Heart left ventricle (tissue), 16 donors: ENCODE measurements at regions not wholly inside any gene's neighbourhood (a gene's known extent, or its start where the extent isn't known, plus 50 kb on each side); places are given as distances from the start of the nearest gene placed in this dataset.
"Not testable (repeated sequence)": the region's sequence is repeated elsewhere in the genome, so short reads cannot be mapped to it uniquely, and the experiment has no call there.

Experiments used
- ATAC-seq, 4 donors: fragments of 200-7000 bp; cut with Tn5 transposase; one replicate each; pipeline ENCODE4 v1.9.1; 2020 to 2022; ENCODE audit warnings: moderate library complexity in 4 of 4, mild to moderate bottlenecking in 3 of 4, moderate number of reproducible peaks in 1 of 4
- DNase-seq, 5 donors: peaks; one replicate each; pipeline ENCODE4 v3.0.0-alpha.2; 2020
- H3K27ac ChIP-seq, 12 donors: fragments of 200-600 bp; sonication (generic) in 4 of 12; one replicate each; pipeline versions ENCODE4 v1.5.0 to v1.8.0; 2016 to 2022; ENCODE audit warnings: mild to moderate bottlenecking in 2 of 12
- H3K27me3 ChIP-seq, 9 donors: fragments of 200-600 bp; sonication (generic) in 2 of 9; one replicate each; pipeline versions ENCODE4 v1.5.1 to v1.8.0; 2016 to 2022; ENCODE audit warnings: mild to moderate bottlenecking in 3 of 9
- H3K36me3 ChIP-seq, 9 donors: fragments of 200-600 bp; sonication (generic) in 2 of 9; one replicate each; pipeline versions ENCODE4 v1.5.0 to v1.8.0; 2018 to 2022; ENCODE audit warnings: mild to moderate bottlenecking in 2 of 9
- H3K4me1 ChIP-seq, 12 donors: fragments of 200-600 bp; sonication (generic) in 4 of 12; one replicate each; pipeline versions ENCODE4 v1.5.0 to v1.8.0; 2016 to 2022; ENCODE audit warnings: mild to moderate bottlenecking in 3 of 12
- H3K4me3 ChIP-seq, 12 donors: fragments of 200-600 bp; sonication (generic) in 4 of 12; one replicate each; pipeline versions ENCODE4 v1.5.0 to v1.8.0; 2017 to 2022; ENCODE audit warnings: mild to moderate bottlenecking in 9 of 12, moderate library complexity in 4 of 12
- H3K9me3 ChIP-seq, 12 donors: fragments of 200-600 bp; sonication (generic) in 4 of 12; one replicate each; pipeline versions ENCODE4 v1.5.0 to v1.8.0; 2016 to 2022; ENCODE audit warnings: mild to moderate bottlenecking in 1 of 12
- CTCF ChIP-seq, 12 donors: fragments of 200-600 bp; sonication (generic) in 4 of 12; IDR thresholded peaks; one replicate each; pipeline versions ENCODE4 v1.5.0 to v1.8.0; 2018 to 2022; ENCODE audit warnings: antibody characterized with exemption in 12 of 12, mild to moderate bottlenecking in 5 of 12
- POLR2A ChIP-seq, 2 donors: fragments of 450-650 bp; IDR thresholded peaks; one replicate each; pipeline ENCODE4 v1.6.1; 2017; ENCODE audit warnings: antibody characterized with exemption in 2 of 2, mild to moderate bottlenecking in 2 of 2, moderate library complexity in 2 of 2
- WGBS, 4 donors: extraction: QIAGEN DNeasy Blood & Tissue Kit in 2 of 4; methylation state at CpG; one replicate each; pipeline versions ENCODE4 v1.1.5 to v1.1.7; 2013 to 2018; 5-methylcytosine and 5-hydroxymethylcytosine counted together
- intact Hi-C, 10 donors: fragments of 100-400 bp; cut with DNase I; formaldehyde crosslinking; loops; one replicate each; pipeline versions ENCODE4 v1.11.1 to v1.14.2; 2022
- donor health status: ischemic (EF 13 %, LVEDD 7.1; RV severe dilation, severe dysfunction).
- donor health status: healthy with polysubstance abuse.
- donor health status: DM: no; HTN: yes; CAD: no.
- donor health status: DM: no; HTN: no; CAD: no.
- donor health status: ischemic (EF 25% LVEDD 6.9; RV normal size, moderate dysfunction).
- donor health status: ischemic (EF 25% LVEDD 5.7; RV mildly dilated, moderate dysfunction).
- donor health status: healthy.
- donor health status: DM: yes; HTN: yes; CAD: no.
- donor health status: ischemic (EF 35%, LVEDD 5.7; RV mildly dilated, moderate dysfunction).
- donor health status: nonischemic (EF 11% LVEDD 7.7; RV severe dilation, severe dysfunction).
- donor health status: DM: yes; HTN: yes; CAD: no.
- donor health status: PGD.
- donor health status: ischemic (EF 29% LVEDD 5.4; RV normal size, mild dysfunction).
- donor health status: nonischemic (EF 23%, LVEDD 6.1; RV moderate dilation, normal function).

DNA sequence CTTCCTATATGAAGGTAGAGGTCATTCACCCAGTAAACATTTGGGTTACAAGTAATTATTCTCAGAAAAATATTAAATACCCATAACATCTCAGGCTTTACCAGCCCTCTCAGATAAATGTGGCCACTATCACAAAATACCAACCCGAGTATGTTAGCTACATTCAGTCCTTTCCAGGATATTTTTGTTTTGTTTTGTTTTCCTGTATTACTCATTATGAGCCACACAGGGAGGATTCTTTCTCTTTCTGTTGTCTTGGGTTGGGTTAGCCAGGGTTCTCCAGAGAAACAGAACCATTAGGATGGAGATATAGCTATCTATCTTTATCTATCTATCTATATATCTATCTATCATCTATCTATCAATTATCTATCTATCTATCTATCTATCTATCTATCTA lies 947.6 kb upstream of the MDGA2 start:
- H3K27ac ChIP-seq = no peak overlapping the region
- no peaks in the 10 kb centered on the region for H3K9me3 ChIP-seq
- no peak overlapping the region for H3K4me3 ChIP-seq
- no peaks in the 10 kb centered on the region for H3K4me1 ChIP-seq
- intact Hi-C loops = no loop called here
- TF ChIP-seq CTCF (IDR thresholded peaks at IDR 0.05) (no peak), POLR2A (IDR thresholded peaks at IDR 0.05) (no peak)
- WGBS, 4 donors = 46 to 70% (median 52%) methylated on average over 1 of the region's 1 CpG
- no peaks in the 10 kb centered on the region for H3K27me3 ChIP-seq
- ATAC-seq (no peak), DNase-seq (no peak)
- no peaks in the 10 kb centered on the region for H3K36me3 ChIP-seq

DNA sequence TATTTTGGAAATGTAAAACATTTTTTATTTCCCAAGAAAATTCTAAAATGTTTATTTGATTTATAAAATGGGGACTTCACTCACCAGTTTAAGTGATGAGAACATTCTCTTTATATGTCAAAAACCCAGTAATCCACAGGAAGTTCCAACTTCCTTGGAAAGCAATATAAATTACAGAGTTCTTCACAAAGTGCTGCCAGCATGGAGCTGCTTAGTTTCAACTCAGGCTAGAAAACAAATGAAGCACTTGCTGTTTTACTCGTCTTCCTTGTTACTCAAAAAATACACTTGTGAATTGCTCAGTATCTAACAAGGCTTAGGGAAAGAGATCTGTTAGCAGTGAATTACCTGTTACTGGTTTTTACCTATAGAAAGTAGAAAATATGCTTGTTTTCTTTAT lies 942.7 kb upstream of the MDGA2 start:
- H3K4me1 ChIP-seq = no peaks in the 10 kb centered on the region
- no peaks in the 10 kb centered on the region for H3K36me3 ChIP-seq
- no peak for ATAC-seq
- H3K9me3 ChIP-seq = peaks cover 0 to 2% (median 0%) of the 10 kb centered on the region in 12 donors
- TF ChIP-seq CTCF (IDR thresholded peaks at IDR 0.05) = no peak
- no peak for TF ChIP-seq POLR2A (IDR thresholded peaks at IDR 0.05)
- no peak overlapping the region for H3K27ac ChIP-seq
- WGBS, 4 donors = 24 to 38% (median 30%) methylated on average over 1 of the region's 1 CpG
- DNase-seq = no peak
- H3K27me3 ChIP-seq = no peaks in the 10 kb centered on the region
- no peak overlapping the region for H3K4me3 ChIP-seq
- intact Hi-C loops = no loop called here

- Histone ChIP-seq H3K4me3 (no peak overlapping the region), H3K27ac (no peak overlapping the region), H3K9me3 (peaks cover 0 to 6% (median 0%) of the 10 kb centered on the region in 12 donors), H3K4me1 (no peaks in the 10 kb centered on the region), H3K36me3 (no peaks in the 10 kb centered on the region), H3K27me3 (no peaks in the 10 kb centered on the region)
- ATAC-seq (no peak), DNase-seq (no peak)
- intact Hi-C loops = no loop called here
- no peak for TF ChIP-seq POLR2A (IDR thresholded peaks at IDR 0.05)
- 49 to 60% (median 51%) methylated on average over 6 of the region's 6 CpGs for WGBS, 4 donors
Measured at GRCh38 chr14:48616931-48617330, 941.5 kb upstream of the MDGA2 start.

- H3K27ac ChIP-seq = no peak overlapping the region
- no peaks in the 10 kb centered on the region for H3K4me1 ChIP-seq
- no peaks in the 10 kb centered on the region for H3K27me3 ChIP-seq
- ATAC-seq (no peak), DNase-seq (no peak)
- WGBS, 4 donors = 90 to 99% (median 95%) methylated on average over 1 of the region's 1 CpG
- intact Hi-C loops = no loop called here
- TF ChIP-seq CTCF (IDR thresholded peaks at IDR 0.05) (no peak), POLR2A (IDR thresholded peaks at IDR 0.05) (no peak)
- H3K4me3 ChIP-seq = no peak overlapping the region
- H3K9me3 ChIP-seq = peaks cover 0 to 13% (median 0%) of the 10 kb centered on the region in 12 donors
- H3K36me3 ChIP-seq = no peaks in the 10 kb centered on the region
Measured at GRCh38 chr14:48615618-48616017, 940.2 kb upstream of the MDGA2 start.

DNA sequence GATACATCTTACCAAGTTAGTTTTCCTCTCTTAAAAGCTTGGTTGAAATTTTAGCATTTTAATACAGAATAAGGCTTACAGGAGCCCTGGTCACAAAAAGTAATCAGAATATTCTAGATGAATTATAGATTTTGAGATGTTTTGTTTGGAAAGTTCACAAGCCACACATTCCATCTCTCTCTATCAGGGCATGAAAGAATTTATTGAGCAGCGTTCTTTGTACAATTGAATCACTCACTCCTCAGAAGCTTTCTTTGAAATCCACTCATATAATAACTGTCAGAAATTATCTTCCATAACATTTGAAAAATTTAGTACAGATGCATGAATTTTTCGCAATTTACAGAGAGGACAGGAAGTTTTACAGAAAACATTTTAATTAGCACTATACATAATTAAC lies 938.6 kb upstream of the MDGA2 start:
- no peak overlapping the region for H3K27ac ChIP-seq
- H3K4me3 ChIP-seq = no peak overlapping the region
- no peak for ATAC-seq
- no peaks in the 10 kb centered on the region for H3K27me3 ChIP-seq
- no peaks in the 10 kb centered on the region for H3K36me3 ChIP-seq
- TF ChIP-seq CTCF (IDR thresholded peaks at IDR 0.05) (no peak), POLR2A (IDR thresholded peaks at IDR 0.05) (no peak)
- H3K4me1 ChIP-seq = no peaks in the 10 kb centered on the region
- DNase-seq = no peak
- intact Hi-C loops = no loop called here
- 69 to 80% (median 77%) methylated on average over 2 of the region's 2 CpGs for WGBS, 4 donors
- peaks cover 0 to 14% (median 0%) of the 10 kb centered on the region in 12 donors for H3K9me3 ChIP-seq

DNA sequence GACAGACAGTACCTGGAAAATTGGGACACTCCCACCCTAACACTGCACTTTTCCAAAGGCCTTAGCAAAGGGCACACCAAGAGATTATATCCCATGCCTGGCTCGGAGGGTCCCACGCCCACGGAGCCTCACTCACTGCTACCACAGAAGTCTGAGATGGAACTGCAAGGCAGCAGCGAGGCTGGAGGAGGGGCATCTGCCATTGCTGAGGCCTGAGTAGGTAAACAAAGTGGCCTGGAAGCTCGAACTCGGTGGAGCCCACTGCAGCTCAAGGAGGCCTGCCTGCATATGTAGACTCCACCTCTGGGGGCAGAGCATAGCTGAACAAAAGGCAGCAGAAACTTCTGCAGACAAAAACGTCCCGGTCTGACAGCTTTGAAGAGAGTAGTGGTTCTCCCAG lies 931.6 kb upstream of the MDGA2 start:
- ATAC-seq, intact Hi-C loops: not testable (repeated sequence)

More for the DNA sequence above, 931.6 kb upstream of the MDGA2 start:
- not testable (repeated sequence) for H3K36me3 ChIP-seq, H3K27me3 ChIP-seq, H3K4me1 ChIP-seq, H3K4me3 ChIP-seq, H3K27ac ChIP-seq
- WGBS, 4 donors = 73 to 82% (median 75%) methylated on average over 7 to 8 of the region's 8 CpGs
- peaks cover 0 to 15% (median 0%) of the 10 kb centered on the region in 12 donors for H3K9me3 ChIP-seq
- DNase-seq = peak in 1 of 5 donors; percentile 13
